ENCODE measurements at regions not wholly inside any gene's neighbourhood (a gene's known extent, or its start where the extent isn't known, plus 50 kb on each side); places are given as distances from the start of the nearest gene placed in this dataset.

DNA sequence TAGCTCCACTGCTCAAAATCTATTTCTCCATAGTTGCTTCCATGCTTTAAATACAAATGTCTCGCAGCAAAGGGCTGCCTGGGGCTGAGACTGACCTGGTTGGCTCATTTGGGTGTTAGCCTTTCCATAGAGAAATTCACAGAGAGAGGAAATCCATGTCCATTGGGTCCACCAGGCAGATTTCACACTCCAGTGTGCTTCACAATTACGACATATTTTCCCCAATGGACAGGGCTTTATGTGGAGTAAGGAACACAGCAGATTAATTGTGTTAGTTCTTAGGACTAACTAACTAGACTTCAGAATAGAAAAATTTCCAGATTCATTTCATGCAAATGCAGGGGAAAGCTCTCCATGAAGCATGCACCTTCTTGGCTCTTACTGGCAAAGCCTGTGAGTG is 180.7 kb downstream of the FBXO15 start:
- Mint-ChIP-seq H3K4me1 (no peaks in the 10 kb centered on the region), H3K27ac (no peak overlapping the region), H3K9me3 (no peaks in the 10 kb centered on the region), H3K4me3 (no peak overlapping the region), H3K36me3 (no peaks in the 10 kb centered on the region), H3K27me3 (ENCODE audit: low read depth) (peaks cover 2% of the 10 kb centered on the region)
- DNase-seq (ENCODE audit: low spot score in 2 of 2, unreplicated experiment in 2 of 2), result no peak
- TF ChIP-seq, protein P1, sequence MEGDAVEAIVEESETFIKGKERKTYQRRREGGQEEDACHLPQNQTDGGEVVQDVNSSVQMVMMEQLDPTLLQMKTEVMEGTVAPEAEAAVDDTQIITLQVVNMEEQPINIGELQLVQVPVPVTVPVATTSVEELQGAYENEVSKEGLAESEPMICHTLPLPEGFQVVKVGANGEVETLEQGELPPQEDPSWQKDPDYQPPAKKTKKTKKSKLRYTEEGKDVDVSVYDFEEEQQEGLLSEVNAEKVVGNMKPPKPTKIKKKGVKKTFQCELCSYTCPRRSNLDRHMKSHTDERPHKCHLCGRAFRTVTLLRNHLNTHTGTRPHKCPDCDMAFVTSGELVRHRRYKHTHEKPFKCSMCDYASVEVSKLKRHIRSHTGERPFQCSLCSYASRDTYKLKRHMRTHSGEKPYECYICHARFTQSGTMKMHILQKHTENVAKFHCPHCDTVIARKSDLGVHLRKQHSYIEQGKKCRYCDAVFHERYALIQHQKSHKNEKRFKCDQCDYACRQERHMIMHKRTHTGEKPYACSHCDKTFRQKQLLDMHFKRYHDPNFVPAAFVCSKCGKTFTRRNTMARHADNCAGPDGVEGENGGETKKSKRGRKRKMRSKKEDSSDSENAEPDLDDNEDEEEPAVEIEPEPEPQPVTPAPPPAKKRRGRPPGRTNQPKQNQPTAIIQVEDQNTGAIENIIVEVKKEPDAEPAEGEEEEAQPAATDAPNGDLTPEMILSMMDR (IDR thresholded peaks at IDR 0.05; ENCODE audit: unreplicated experiment), result no peak

DNA sequence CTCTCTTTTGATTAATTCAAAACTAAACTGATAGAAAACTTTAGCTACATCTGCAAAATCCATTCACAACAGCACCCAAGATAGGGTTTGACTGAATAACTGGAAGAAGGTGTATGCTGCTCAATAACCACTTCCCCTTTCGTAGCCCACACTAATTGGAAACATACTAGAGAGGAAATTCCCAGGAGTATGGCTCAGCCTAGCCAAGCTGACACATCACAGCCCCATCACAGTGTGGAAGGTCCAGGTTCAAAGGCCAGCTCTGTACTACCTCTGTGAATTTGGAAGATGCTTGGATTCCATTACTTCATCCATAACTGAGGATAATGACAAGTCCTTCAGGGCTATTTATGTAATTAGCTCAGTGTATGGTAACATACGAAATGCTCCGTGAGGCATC is 185.4 kb downstream of the FBXO15 start:
- no peak for DNase-seq (ENCODE audit: low spot score in 2 of 2, unreplicated experiment in 2 of 2)
- no peaks in the 10 kb centered on the region for H3K36me3 Mint-ChIP-seq
- no peaks in the 10 kb centered on the region for H3K4me1 Mint-ChIP-seq
- H3K9me3 Mint-ChIP-seq, result no peaks in the 10 kb centered on the region
- no peak overlapping the region for H3K4me3 Mint-ChIP-seq
- peaks cover 16% of the 10 kb centered on the region for H3K27me3 Mint-ChIP-seq (ENCODE audit: low read depth)
- no peak overlapping the region for H3K27ac Mint-ChIP-seq
- TF ChIP-seq, protein P1 (IDR thresholded peaks at IDR 0.05; ENCODE audit: unreplicated experiment), result no peak

DNA sequence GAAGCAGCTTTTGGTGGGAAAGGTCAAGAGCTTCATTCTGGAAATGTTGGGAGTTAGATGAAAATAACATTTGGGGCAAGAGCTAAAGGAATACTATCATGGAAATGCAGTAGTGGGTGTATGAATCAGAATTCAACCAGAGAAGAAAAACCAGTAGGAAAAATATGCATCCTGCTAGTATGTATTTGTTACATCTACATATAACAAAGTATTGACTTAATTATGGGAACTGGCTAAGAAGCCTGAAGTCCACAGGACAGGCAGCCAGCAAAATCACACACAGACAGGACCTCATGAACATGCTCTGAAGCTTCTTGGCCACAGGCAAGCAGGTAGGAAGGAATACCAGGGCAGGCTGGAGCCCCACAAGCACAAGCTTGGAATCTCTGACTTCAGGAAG is 185.8 kb downstream of the FBXO15 start:
- no peak for DNase-seq (ENCODE audit: low spot score in 2 of 2, unreplicated experiment in 2 of 2)
- H3K9me3 Mint-ChIP-seq, result no peaks in the 10 kb centered on the region
- H3K36me3 Mint-ChIP-seq, result no peaks in the 10 kb centered on the region
- no peaks in the 10 kb centered on the region for H3K4me1 Mint-ChIP-seq
- H3K27me3 Mint-ChIP-seq (ENCODE audit: low read depth), result peaks cover 16% of the 10 kb centered on the region
- no peak overlapping the region for H3K27ac Mint-ChIP-seq
- no peak overlapping the region for H3K4me3 Mint-ChIP-seq
- TF ChIP-seq, protein P1 (IDR thresholded peaks at IDR 0.05; ENCODE audit: unreplicated experiment), result no peak

DNA sequence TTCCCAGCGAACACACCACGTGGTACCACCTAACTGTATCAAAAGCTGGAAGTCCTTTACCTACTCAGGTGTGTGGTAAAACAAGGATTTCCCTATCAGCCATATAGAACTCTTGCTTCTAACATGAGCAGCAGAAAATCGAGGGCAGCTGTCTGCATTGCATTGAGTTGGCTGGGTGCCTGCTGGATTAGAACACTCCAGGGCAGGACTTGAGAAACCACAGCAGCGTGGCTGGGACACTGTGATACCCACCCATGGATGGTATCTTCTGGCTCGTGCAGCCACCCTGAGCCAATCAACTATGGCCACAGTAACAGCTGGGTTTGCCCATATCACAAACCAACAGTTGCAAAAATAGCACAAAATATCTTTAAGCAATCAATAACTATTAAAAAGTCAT is 188.3 kb downstream of the FBXO15 start:
- H3K4me3 Mint-ChIP-seq, result no peak overlapping the region
- H3K36me3 Mint-ChIP-seq, result no peaks in the 10 kb centered on the region
- no peaks in the 10 kb centered on the region for H3K4me1 Mint-ChIP-seq
- no peak for DNase-seq (ENCODE audit: low spot score in 2 of 2, unreplicated experiment in 2 of 2)
- TF ChIP-seq, protein P1 (IDR thresholded peaks at IDR 0.05; ENCODE audit: unreplicated experiment), result no peak
- H3K9me3 Mint-ChIP-seq, result no peaks in the 10 kb centered on the region
- H3K27me3 Mint-ChIP-seq (ENCODE audit: low read depth), result peaks cover 33% of the 10 kb centered on the region
- no peak overlapping the region for H3K27ac Mint-ChIP-seq

DNA sequence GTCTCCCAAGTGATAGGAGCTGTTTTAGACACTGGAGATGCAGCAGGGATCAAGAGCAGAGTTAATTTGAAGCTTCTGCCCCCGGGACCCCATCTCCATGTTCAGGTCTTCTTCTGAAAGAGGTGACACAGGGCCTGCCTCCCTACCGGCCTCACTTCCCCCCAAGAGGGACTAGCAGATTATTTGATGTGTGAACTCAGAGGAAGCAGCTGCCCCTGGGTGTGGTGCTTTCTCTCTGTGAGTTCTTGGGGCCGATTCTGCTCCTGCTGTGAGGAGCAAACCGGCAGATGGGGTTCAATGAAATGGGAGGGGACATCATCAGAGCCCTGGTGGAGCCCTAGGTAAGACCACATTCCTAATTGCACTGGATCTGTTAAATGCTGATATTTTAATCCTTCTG is 193.4 kb downstream of the FBXO15 start:
- Mint-ChIP-seq H3K4me1 (no peaks in the 10 kb centered on the region), H3K27ac (no peak overlapping the region), H3K36me3 (no peaks in the 10 kb centered on the region), H3K9me3 (peaks cover 4% of the 10 kb centered on the region), H3K4me3 (no peak overlapping the region), H3K27me3 (ENCODE audit: low read depth) (peaks cover 27% of the 10 kb centered on the region)
- TF ChIP-seq, protein P1 (IDR thresholded peaks at IDR 0.05; ENCODE audit: unreplicated experiment), result no peak
- DNase-seq (ENCODE audit: low spot score in 2 of 2, unreplicated experiment in 2 of 2), result no peak

DNA sequence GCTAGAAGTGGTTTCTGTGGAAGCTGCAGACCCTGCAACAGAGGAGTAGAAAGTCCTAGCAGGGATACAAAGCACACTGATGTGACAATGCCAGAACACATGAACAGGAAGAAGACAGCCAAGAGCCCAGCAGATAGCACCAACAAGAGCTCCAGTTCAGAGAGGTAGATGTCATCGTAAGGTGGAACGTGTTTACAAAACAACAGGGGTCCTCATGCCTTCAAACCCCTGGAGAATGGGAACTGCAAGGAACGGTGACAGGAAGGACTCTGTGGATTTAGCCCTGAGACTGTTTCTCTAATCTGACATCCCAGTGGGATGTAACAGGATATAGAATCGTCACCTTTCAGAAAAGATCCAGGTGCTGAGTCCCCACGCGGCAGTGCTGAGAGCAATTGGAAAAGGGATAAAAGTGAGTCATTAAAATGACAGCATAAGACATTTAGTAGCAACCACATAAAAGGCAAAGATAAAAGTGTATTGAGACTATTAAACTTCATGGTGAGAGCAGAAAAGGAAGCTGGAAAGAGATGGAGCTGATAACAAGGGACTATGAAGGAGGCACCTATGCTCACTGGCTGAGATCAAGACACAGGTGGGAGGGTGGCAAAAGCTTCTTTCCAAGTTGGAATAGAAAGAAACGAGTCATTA is 195.2 kb downstream of the FBXO15 start:
- H3K27me3 Mint-ChIP-seq (ENCODE audit: low read depth), result peaks cover 19% of the 10 kb centered on the region
- DNase-seq (ENCODE audit: low spot score in 2 of 2, unreplicated experiment in 2 of 2), result no peak
- H3K4me3 Mint-ChIP-seq, result no peak overlapping the region
- H3K27ac Mint-ChIP-seq, result no peak overlapping the region
- H3K9me3 Mint-ChIP-seq, result peaks cover 4% of the 10 kb centered on the region
- no peaks in the 10 kb centered on the region for H3K36me3 Mint-ChIP-seq
- TF ChIP-seq, protein P1 (IDR thresholded peaks at IDR 0.05; ENCODE audit: unreplicated experiment), result no peak
- H3K4me1 Mint-ChIP-seq, result peaks cover 4% of the 10 kb centered on the region
